H9 (cell line): ENCODE measurements at regions not wholly inside any gene's neighbourhood (a gene's known extent, or its start where the extent isn't known, plus 50 kb on each side); places are given as distances from the start of the nearest gene placed in this dataset.

Experiments used
- DNase-seq: peaks from one replicate; pipeline ENCODE4 v3.0.0-alpha.2; 2017
- H2AFZ ChIP-seq: one replicate; pipeline ENCODE4 v1.6.1; 2013; ENCODE audit warnings: mild to moderate bottlenecking, low read length, control low read depth, moderate library complexity
- H2AK5ac ChIP-seq: 2 replicates; pipeline ENCODE4 v1.6.1; 2013; ENCODE audit warnings: low read length, control low read depth, mixed read lengths; ENCODE audit not compliant: insufficient read length
- H2BK120ac ChIP-seq: one replicate; pipeline ENCODE4 v1.6.1; 2013; ENCODE audit warnings: low read depth, mild to moderate bottlenecking, low read length, control low read depth, inconsistent platforms; ENCODE audit not compliant: poor library complexity, severe bottlenecking
- H2BK12ac ChIP-seq: 2 replicates; pipeline ENCODE4 v1.6.1; 2013; ENCODE audit warnings: low read length, control low read depth, mixed read lengths, low read depth; ENCODE audit not compliant: insufficient read length
- H2BK15ac ChIP-seq: 2 replicates; pipeline ENCODE4 v1.6.1; 2013; ENCODE audit warnings: low read depth, low read length, control low read depth
- H2BK20ac ChIP-seq: one replicate; pipeline ENCODE4 v1.6.1; 2013; ENCODE audit warnings: low read depth, mild to moderate bottlenecking, low read length, control low read depth, inconsistent platforms; ENCODE audit not compliant: poor library complexity, severe bottlenecking
- H2BK5ac ChIP-seq: 2 replicates; pipeline ENCODE4 v1.6.1; 2013; ENCODE audit warnings: low read length, control low read depth, mixed read lengths; ENCODE audit not compliant: insufficient read length
- H3K14ac ChIP-seq: 2 replicates; pipeline ENCODE4 v1.6.1; 2013; ENCODE audit warnings: low read length, control low read depth; ENCODE audit not compliant: insufficient read depth
- H3K18ac ChIP-seq: 2 replicates; pipeline ENCODE4 v1.6.1; 2013; ENCODE audit warnings: low read depth, mild to moderate bottlenecking, mixed read lengths, low read length, control low read depth; ENCODE audit not compliant: insufficient read length
- H3K23ac ChIP-seq: 2 replicates; pipeline ENCODE4 v1.6.1; 2013; ENCODE audit warnings: low read length, control low read depth, mixed read lengths, low read depth; ENCODE audit not compliant: insufficient read length
- H3K23me2 ChIP-seq: 2 replicates; pipeline ENCODE4 v1.6.1; 2013; ENCODE audit warnings: low read depth, mild to moderate bottlenecking, mixed read lengths, low read length, control low read depth; ENCODE audit not compliant: insufficient read length, poor library complexity, severe bottlenecking
- H3K27ac ChIP-seq: 2 replicates; pipeline ENCODE4 v1.5.1; 2013; ENCODE audit warnings: low read length, control low read depth, mixed read lengths, low read depth; ENCODE audit not compliant: insufficient read length
- H3K27me3 ChIP-seq: 2 replicates; pipeline ENCODE4 v1.6.1; 2013; ENCODE audit warnings: low read length, control low read depth, inconsistent platforms; ENCODE audit not compliant: insufficient read depth
- H3K4ac ChIP-seq: 2 replicates; pipeline ENCODE4 v1.6.1; 2013; ENCODE audit warnings: low read depth, mild to moderate bottlenecking, control low read depth, inconsistent platforms, low read length, moderate library complexity
- H3K4me1 ChIP-seq: 2 replicates; pipeline ENCODE4 v1.6.1; 2013; ENCODE audit warnings: low read length, control low read depth, inconsistent platforms; ENCODE audit not compliant: insufficient read depth
- H3K4me2 ChIP-seq: 2 replicates; pipeline ENCODE4 v1.6.1; 2013; ENCODE audit warnings: low read length, control low read depth, mixed read lengths; ENCODE audit not compliant: insufficient read length, insufficient read depth
- H3K56ac ChIP-seq: 2 replicates; pipeline ENCODE4 v1.6.1; 2013; ENCODE audit warnings: low read depth, mild to moderate bottlenecking, mixed read lengths, low read length, control low read depth; ENCODE audit not compliant: insufficient read length
- H3K79me1 ChIP-seq: 2 replicates; pipeline ENCODE4 v1.6.1; 2013; ENCODE audit warnings: low read depth, mild to moderate bottlenecking, moderate library complexity, low read length, control low read depth, inconsistent platforms; ENCODE audit not compliant: insufficient read depth, poor library complexity, severe bottlenecking
- H3K79me2 ChIP-seq: 2 replicates; pipeline ENCODE4 v1.6.1; 2013; ENCODE audit warnings: low read length, control low read depth, inconsistent platforms; ENCODE audit not compliant: insufficient read depth
- H3K9ac ChIP-seq: 2 replicates; pipeline ENCODE4 v1.6.1; 2013; ENCODE audit warnings: low read length, control low read depth, mixed read lengths; ENCODE audit not compliant: insufficient read length; ENCODE audit errors: extremely low read depth
- H3K9me3 ChIP-seq: one replicate; pipeline ENCODE4 v1.6.1; 2013; ENCODE audit warnings: low read depth, low read length, inconsistent platforms; ENCODE audit not compliant: control insufficient read depth
- H3T11ph ChIP-seq: one replicate; pipeline ENCODE4 v1.6.1; 2013; ENCODE audit warnings: mild to moderate bottlenecking, low read length, control low read depth, inconsistent platforms
- H4K20me1 ChIP-seq: one replicate; pipeline ENCODE4 v1.6.1; 2013; ENCODE audit not compliant: control insufficient read depth, insufficient read length, insufficient read depth
- H4K5ac ChIP-seq: 2 replicates; pipeline ENCODE4 v1.6.1; 2013; ENCODE audit warnings: low read depth, mild to moderate bottlenecking, mixed read lengths, low read length, control low read depth; ENCODE audit not compliant: insufficient read length
- H4K8ac ChIP-seq: replicated peaks from 2 replicates; pipeline ENCODE4 v1.6.1; 2013; ENCODE audit warnings: low read length, control low read depth, mixed read lengths, low read depth; ENCODE audit not compliant: insufficient read length
- H4K91ac ChIP-seq: 2 replicates; pipeline ENCODE4 v1.6.1; 2013; ENCODE audit warnings: low read depth, mild to moderate bottlenecking, moderate library complexity, mixed read lengths, low read length, control low read depth; ENCODE audit not compliant: insufficient read length
- H3K27ac Mint-ChIP-seq, 3 experiments: 2 replicates in 2 of 3; 3 replicates in 1 of 3; pipeline ENCODE4 v1.8.0; 2020 to 2021; ENCODE audit warnings: mixed read lengths in 3 of 3, mild to moderate bottlenecking in 1 of 3, moderate library complexity in 1 of 3
- H3K27me3 Mint-ChIP-seq: 2 replicates; pipeline ENCODE4 v1.8.0; 2021; ENCODE audit warnings: low read depth, mild to moderate bottlenecking, moderate library complexity, mixed read lengths
- H3K36me3 Mint-ChIP-seq, 3 experiments: 2 replicates in 2 of 3; 3 replicates in 1 of 3; pipeline ENCODE4 v1.8.0; 2020 to 2021; ENCODE audit warnings: low read depth in 3 of 3, mixed read lengths in 3 of 3; ENCODE audit not compliant: insufficient read depth in 1 of 3
- H3K4me1 Mint-ChIP-seq, 2 experiments: 2 replicates each; pipeline ENCODE4 v1.8.0; 2020; ENCODE audit warnings: mixed read lengths in 2 of 2
- H3K4me3 Mint-ChIP-seq, 2 experiments: 2 replicates in 1 of 2; 3 replicates in 1 of 2; pipeline ENCODE4 v1.8.0; 2020 to 2021; ENCODE audit warnings: mild to moderate bottlenecking in 2 of 2, mixed read lengths in 2 of 2, moderate library complexity in 1 of 2
- H3K9me3 Mint-ChIP-seq, 2 experiments: 2 replicates in 1 of 2; 3 replicates in 1 of 2; pipeline ENCODE4 v1.8.0; 2020; ENCODE audit warnings: mild to moderate bottlenecking in 2 of 2, mixed read lengths in 2 of 2, moderate library complexity in 1 of 2
- WGBS: extraction: QIAGEN DNeasy Blood & Tissue Kit; methylation state at CpG from one replicate; pipeline ENCODE4 v1.1.7; 2013; ENCODE audit warnings: missing lambda C conversion rate, low lambda C conversion rate, mixed read lengths; ENCODE audit not compliant: insufficient read length; ENCODE audit errors: extremely low coverage; 5-methylcytosine and 5-hydroxymethylcytosine counted together
- TF ChIP-seq, protein P1 (sequence below): fragments of 200-600 bp; sonication (generic); conservative IDR thresholded peaks from 3 replicates; pipeline ENCODE4 v1.8.0; 2021; ENCODE audit warnings: antibody characterized with exemption, mild to moderate bottlenecking

- Histone ChIP-seq H2BK5ac (no peak overlapping the region), H4K20me1 (no peaks in the 10 kb centered on the region), H3K27ac (no peak overlapping the region), H3K14ac (no peak overlapping the region), H3T11ph (no peak overlapping the region), H2BK12ac (no peak overlapping the region), H4K91ac (no peak overlapping the region), H2BK120ac (no peak overlapping the region), H3K9me3 (no peaks in the 10 kb centered on the region), H2AK5ac (no peak overlapping the region), H3K9ac (no peak overlapping the region), H2BK15ac (no peak overlapping the region), H3K23me2 (no peaks in the 10 kb centered on the region), H3K4ac (no peak overlapping the region), H3K27me3 (no peaks in the 10 kb centered on the region), H3K23ac (no peak overlapping the region), H4K8ac (no peak overlapping the region), H3K79me2 (no peaks in the 10 kb centered on the region), H3K18ac (no peak overlapping the region), H4K5ac (no peak overlapping the region), H3K4me1 (no peaks in the 10 kb centered on the region; the same call in 1 of the 2 replicates), H3K4me2 (no peak overlapping the region), H3K79me1 (no peaks in the 10 kb centered on the region), H2AFZ (no peak overlapping the region), H2BK20ac (no peak overlapping the region), H3K56ac (no peak overlapping the region)
- Mint-ChIP-seq H3K4me1 (peaks cover 11 to 13% of the 10 kb centered on the region in 2 experiments), H3K27me3 (no peaks in the 10 kb centered on the region), H3K36me3 (peaks cover 0 to 8% (median 0%) of the 10 kb centered on the region in 3 experiments; a peak in 2 of 7 replicates), H3K4me3 (no peak overlapping the region), H3K27ac (no peak overlapping the region), H3K9me3 (peaks cover 0 to 3% of the 10 kb centered on the region in 2 experiments; a peak in 2 of 5 replicates)
- WGBS: no CpG with 5 or more reads among the region's 2 CpGs
- no peak for DNase-seq
- TF ChIP-seq, protein P1, sequence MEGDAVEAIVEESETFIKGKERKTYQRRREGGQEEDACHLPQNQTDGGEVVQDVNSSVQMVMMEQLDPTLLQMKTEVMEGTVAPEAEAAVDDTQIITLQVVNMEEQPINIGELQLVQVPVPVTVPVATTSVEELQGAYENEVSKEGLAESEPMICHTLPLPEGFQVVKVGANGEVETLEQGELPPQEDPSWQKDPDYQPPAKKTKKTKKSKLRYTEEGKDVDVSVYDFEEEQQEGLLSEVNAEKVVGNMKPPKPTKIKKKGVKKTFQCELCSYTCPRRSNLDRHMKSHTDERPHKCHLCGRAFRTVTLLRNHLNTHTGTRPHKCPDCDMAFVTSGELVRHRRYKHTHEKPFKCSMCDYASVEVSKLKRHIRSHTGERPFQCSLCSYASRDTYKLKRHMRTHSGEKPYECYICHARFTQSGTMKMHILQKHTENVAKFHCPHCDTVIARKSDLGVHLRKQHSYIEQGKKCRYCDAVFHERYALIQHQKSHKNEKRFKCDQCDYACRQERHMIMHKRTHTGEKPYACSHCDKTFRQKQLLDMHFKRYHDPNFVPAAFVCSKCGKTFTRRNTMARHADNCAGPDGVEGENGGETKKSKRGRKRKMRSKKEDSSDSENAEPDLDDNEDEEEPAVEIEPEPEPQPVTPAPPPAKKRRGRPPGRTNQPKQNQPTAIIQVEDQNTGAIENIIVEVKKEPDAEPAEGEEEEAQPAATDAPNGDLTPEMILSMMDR: no peak
Observed at GRCh38 chr4:162981823-162982222, 184.9 kb downstream of the NAF1 start.
